ENCODE measurements at regions not wholly inside any gene's neighbourhood (a gene's known extent, or its start where the extent isn't known, plus 50 kb on each side); places are given as distances from the start of the nearest gene placed in this dataset.
"Not testable (repeated sequence)": the region's sequence is repeated elsewhere in the genome, so short reads cannot be mapped to it uniquely, and the experiment has no call there.

DNA sequence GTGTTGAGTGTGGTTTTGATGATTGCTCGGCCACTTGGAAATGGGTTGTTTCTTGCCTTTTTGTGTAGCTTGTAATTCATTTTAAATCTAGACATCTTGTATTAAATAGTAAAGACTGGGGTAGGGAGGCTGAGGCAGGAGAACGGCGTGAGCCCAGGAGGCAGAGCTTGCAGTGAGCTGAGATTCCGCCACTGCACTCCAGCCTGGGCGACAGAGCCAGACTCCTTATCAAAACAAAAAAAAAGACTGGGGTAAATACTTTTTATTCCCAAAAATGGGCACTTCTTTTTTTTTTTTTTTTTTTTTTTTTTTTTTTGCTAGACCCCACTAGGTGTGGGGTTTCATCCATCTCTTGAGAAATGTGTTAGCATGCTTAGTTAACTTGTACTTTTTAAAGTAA, 258.8 kb upstream of the FAM240B start:
- TF ChIP-seq POLR2AphosphoS5 (IDR thresholded peaks at IDR 0.05; ENCODE audit: insufficient read depth, low read depth, low read length); MAX (IDR thresholded peaks at IDR 0.05; ENCODE audit: insufficient read depth, insufficient read length); EZH2 (IDR thresholded peaks at IDR 0.05; ENCODE audit: borderline replicate concordance, low read depth, low read length, severe bottlenecking); MYC (IDR thresholded peaks at IDR 0.05; ENCODE audit: low read depth, low read length): not testable (repeated sequence)
- TF ChIP-seq, protein P1, sequence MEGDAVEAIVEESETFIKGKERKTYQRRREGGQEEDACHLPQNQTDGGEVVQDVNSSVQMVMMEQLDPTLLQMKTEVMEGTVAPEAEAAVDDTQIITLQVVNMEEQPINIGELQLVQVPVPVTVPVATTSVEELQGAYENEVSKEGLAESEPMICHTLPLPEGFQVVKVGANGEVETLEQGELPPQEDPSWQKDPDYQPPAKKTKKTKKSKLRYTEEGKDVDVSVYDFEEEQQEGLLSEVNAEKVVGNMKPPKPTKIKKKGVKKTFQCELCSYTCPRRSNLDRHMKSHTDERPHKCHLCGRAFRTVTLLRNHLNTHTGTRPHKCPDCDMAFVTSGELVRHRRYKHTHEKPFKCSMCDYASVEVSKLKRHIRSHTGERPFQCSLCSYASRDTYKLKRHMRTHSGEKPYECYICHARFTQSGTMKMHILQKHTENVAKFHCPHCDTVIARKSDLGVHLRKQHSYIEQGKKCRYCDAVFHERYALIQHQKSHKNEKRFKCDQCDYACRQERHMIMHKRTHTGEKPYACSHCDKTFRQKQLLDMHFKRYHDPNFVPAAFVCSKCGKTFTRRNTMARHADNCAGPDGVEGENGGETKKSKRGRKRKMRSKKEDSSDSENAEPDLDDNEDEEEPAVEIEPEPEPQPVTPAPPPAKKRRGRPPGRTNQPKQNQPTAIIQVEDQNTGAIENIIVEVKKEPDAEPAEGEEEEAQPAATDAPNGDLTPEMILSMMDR (IDR thresholded peaks at IDR 0.05; ENCODE audit: extremely low read depth in 1 of 2, insufficient read depth in 1 of 2, low read depth in 1 of 2, low read length in 2 of 2), result not testable (repeated sequence)
